ENCODE measurements at regions not wholly inside any gene's neighbourhood (a gene's known extent, or its start where the extent isn't known, plus 50 kb on each side); places are given as distances from the start of the nearest gene placed in this dataset.

DNA sequence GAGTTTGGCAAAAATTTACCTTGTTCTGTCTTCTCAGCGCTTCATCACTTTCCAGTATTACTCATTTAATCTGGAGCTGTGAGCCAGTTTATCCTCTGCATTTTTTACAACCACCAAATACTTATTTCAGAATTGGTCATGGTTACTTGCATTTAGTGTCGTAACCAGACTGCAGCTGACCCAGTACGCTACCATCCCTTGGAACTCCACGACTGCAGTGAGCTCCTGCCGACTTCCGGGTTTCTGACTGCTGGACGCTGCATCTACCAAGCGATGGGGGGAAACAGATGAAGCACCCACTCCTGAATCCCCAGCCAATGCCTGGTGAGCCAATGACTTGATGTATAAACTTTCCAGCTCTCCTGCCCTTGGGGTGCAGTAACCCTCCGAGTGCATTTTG, 174.4 kb upstream of the PRLR start:
- DNase-seq = no peak
- Histone ChIP-seq H3K9me3 (no peaks in the 10 kb centered on the region), H3K27me3 (no peaks in the 10 kb centered on the region), H3K4me3 (ENCODE audit: low read depth, low read length) (no peak overlapping the region), H3K36me3 (no peaks in the 10 kb centered on the region), H3K4me1 (no peaks in the 10 kb centered on the region)
- TF ChIP-seq, protein P1, sequence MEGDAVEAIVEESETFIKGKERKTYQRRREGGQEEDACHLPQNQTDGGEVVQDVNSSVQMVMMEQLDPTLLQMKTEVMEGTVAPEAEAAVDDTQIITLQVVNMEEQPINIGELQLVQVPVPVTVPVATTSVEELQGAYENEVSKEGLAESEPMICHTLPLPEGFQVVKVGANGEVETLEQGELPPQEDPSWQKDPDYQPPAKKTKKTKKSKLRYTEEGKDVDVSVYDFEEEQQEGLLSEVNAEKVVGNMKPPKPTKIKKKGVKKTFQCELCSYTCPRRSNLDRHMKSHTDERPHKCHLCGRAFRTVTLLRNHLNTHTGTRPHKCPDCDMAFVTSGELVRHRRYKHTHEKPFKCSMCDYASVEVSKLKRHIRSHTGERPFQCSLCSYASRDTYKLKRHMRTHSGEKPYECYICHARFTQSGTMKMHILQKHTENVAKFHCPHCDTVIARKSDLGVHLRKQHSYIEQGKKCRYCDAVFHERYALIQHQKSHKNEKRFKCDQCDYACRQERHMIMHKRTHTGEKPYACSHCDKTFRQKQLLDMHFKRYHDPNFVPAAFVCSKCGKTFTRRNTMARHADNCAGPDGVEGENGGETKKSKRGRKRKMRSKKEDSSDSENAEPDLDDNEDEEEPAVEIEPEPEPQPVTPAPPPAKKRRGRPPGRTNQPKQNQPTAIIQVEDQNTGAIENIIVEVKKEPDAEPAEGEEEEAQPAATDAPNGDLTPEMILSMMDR (IDR thresholded peaks at IDR 0.05; ENCODE audit: low read depth, low read length) = no peak

DNA sequence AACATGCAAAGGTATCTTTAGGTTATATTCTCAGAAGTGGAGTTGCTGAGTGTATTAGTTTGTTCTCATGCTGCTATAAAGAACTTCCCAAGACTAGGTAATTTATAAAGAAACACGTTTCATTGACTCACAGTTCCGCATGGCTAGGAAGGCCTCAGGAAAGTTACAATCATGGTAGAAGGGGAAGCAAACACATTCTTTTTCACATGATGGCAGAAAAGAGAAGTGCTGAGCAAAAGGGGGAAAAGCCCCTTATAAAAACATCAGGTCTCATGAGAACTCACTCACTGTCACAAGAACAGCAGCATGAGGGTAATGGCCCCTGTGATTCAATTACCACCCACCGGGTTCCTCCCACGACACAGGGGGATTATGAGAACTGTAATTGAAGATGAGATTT, 163.6 kb upstream of the PRLR start:
- DNase-seq = no peak
- Histone ChIP-seq H3K4me1 (no peaks in the 10 kb centered on the region), H3K9me3 (no peaks in the 10 kb centered on the region), H3K27me3 (no peaks in the 10 kb centered on the region), H3K4me3 (ENCODE audit: low read depth, low read length) (no peak overlapping the region), H3K36me3 (no peaks in the 10 kb centered on the region)
- TF ChIP-seq, protein P1 (IDR thresholded peaks at IDR 0.05; ENCODE audit: low read depth, low read length) = no peak

DNA sequence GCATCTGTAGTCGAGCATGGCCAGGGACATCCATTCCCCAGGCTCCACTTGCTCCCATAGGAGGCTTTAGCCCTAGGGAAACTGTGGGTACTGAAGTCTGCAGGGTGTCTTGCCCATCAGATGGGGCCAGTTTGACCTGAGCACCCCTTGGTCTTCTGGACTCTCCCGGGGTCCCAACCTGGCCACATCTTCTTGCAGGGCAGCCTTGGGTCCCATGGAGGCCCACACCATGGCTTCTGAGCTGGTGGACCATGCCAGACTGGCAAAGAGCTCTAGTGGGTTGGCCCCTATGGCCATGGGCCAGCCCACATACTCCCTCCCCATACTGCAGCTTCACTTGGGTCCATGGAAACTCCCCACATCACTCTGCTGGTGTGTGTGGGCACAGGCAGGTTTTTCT, 154.4 kb upstream of the PRLR start:
- TF ChIP-seq, protein P1 (IDR thresholded peaks at IDR 0.05; ENCODE audit: low read depth, low read length) = no peak
- no peak for DNase-seq
- no peaks in the 10 kb centered on the region for H3K36me3 ChIP-seq
- no peaks in the 10 kb centered on the region for H3K27me3 ChIP-seq
- no peaks in the 10 kb centered on the region for H3K4me1 ChIP-seq
- H3K9me3 ChIP-seq = no peaks in the 10 kb centered on the region; the same call in none of the 2 replicates
- H3K4me3 ChIP-seq (ENCODE audit: low read depth, low read length) = no peak overlapping the region

DNA sequence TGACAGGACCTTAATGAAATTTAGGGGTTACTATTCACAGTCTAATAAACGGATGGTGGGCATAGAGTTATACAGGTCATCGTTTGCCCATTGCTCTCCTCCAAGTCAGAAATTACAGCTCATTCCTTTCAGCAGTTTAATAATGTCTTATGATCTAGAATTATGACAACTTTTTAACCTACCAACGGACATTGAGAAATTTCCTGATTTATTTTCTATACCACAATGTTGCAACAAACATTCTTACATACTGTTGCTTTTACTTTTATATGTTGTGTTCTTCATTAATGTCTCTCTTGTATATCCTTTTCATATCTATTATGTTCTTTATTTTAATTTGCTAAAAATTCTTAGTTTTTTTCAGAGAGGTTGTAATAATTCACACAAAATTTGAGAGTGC, 152.8 kb upstream of the PRLR start:
- Histone ChIP-seq H3K9me3 (no peaks in the 10 kb centered on the region; the same call in none of the 2 replicates), H3K4me1 (no peaks in the 10 kb centered on the region), H3K27me3 (no peaks in the 10 kb centered on the region), H3K36me3 (no peaks in the 10 kb centered on the region), H3K4me3 (ENCODE audit: low read depth, low read length) (no peak overlapping the region)
- TF ChIP-seq, protein P1 (IDR thresholded peaks at IDR 0.05; ENCODE audit: low read depth, low read length) = no peak
- DNase-seq = no peak

DNA sequence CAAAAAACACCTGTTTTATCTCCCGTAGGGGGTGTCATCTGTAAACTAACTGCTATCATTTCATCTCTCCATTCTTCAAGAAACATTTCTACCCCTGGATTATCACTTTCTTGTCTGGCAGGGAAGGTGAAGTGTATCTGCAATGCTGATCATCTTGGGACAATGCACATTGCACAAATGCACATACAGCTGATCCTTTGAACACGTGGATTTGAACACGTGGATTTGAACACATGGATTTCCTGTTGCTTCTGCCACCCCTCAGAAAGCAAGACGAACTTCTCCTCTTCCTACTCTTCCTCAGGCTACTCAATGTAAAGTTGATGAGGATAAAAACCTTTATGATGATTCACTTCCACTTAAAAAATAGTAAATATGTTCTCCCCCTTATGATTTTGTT, 147.4 kb upstream of the PRLR start:
- H3K27me3 ChIP-seq = no peaks in the 10 kb centered on the region
- DNase-seq = no peak
- TF ChIP-seq, protein P1 (IDR thresholded peaks at IDR 0.05; ENCODE audit: low read depth, low read length) = no peak
- no peaks in the 10 kb centered on the region for H3K9me3 ChIP-seq
- H3K36me3 ChIP-seq = no peaks in the 10 kb centered on the region
- no peak overlapping the region for H3K4me3 ChIP-seq (ENCODE audit: low read depth, low read length)
- H3K4me1 ChIP-seq = no peaks in the 10 kb centered on the region

DNA sequence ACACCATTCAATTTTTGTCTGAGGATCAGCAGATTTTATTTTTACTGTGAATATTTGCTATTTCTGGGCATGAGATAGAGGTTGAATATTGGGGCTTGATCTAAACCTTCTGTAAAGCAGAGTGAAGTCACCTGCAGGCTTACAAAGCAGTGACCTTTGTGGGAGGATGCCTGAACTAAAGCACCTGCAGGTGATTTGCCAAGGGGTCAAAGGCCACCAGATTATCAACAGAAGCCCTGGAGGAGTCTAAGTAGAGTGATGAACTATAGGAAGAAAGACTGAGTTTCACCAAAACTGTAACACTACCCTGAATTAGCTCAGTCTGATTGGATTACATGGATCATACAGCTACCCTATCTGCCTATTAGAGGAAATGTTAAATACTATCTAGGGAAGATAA, 144.3 kb upstream of the PRLR start:
- TF ChIP-seq, protein P1 (IDR thresholded peaks at IDR 0.05; ENCODE audit: low read depth, low read length) = no peak
- Histone ChIP-seq H3K36me3 (no peaks in the 10 kb centered on the region), H3K9me3 (no peaks in the 10 kb centered on the region), H3K27me3 (no peaks in the 10 kb centered on the region), H3K4me1 (no peaks in the 10 kb centered on the region), H3K4me3 (ENCODE audit: low read depth, low read length) (no peak overlapping the region)
- no peak for DNase-seq
